ENCODE measurements at regions not wholly inside any gene's neighbourhood (a gene's known extent, or its start where the extent isn't known, plus 50 kb on each side); places are given as distances from the start of the nearest gene placed in this dataset.

- H3K4me1 ChIP-seq (ENCODE audit: control insufficient read depth, insufficient read depth, low read length): no peaks in the 10 kb centered on the region
- H3K27ac ChIP-seq (ENCODE audit: extremely low read depth, low read depth, low read length): no peak overlapping the region
- no peak overlapping the region for H3K4me3 ChIP-seq (ENCODE audit: low read depth, low read length)
- ChIA-PET CTCF (interaction anchor here (0.7 kb wide), 1 partner anchor 1173 kb away, joined by 4 read pairs; no protein-coding TSS in a partner anchor), POLR2A (no interaction called here)
- no peaks in the 10 kb centered on the region for H3K9me3 ChIP-seq (ENCODE audit: control insufficient read depth, insufficient read depth, low read depth, low read length)
- H3K36me3 ChIP-seq (ENCODE audit: control insufficient read depth in 2 of 2, insufficient read depth in 1 of 2, low read length in 2 of 2): no peaks in the 10 kb centered on the region
- no peak for TF ChIP-seq TSHZ1 (tag by site-specific recombination; IDR thresholded peaks at IDR 0.05; ENCODE audit: borderline replicate concordance)
- TF ChIP-seq ZBTB21 (tag by site-specific recombination; IDR thresholded peaks at IDR 0.05): no peak
- TF ChIP-seq ZXDB (tag by site-specific recombination; IDR thresholded peaks at IDR 0.05): no peak
- no peak for TF ChIP-seq OVOL3 (tag by site-specific recombination; IDR thresholded peaks at IDR 0.05)
- no peak for TF ChIP-seq ZNF426 (tag by site-specific recombination; IDR thresholded peaks at IDR 0.05)
- TF ChIP-seq ZNF146 (tag by site-specific recombination; IDR thresholded peaks at IDR 0.05): no peak
- TF ChIP-seq ZNF423 (tag by site-specific recombination; IDR thresholded peaks at IDR 0.05): no peak
- no peak for TF ChIP-seq ZNF626 (tag by site-specific recombination; IDR thresholded peaks at IDR 0.05)
- no peak for TF ChIP-seq GLI4 (tag by site-specific recombination; IDR thresholded peaks at IDR 0.05)
- no peak for TF ChIP-seq ZNF211 (tag by site-specific recombination; IDR thresholded peaks at IDR 0.05; ENCODE audit: low read depth)
- no peak for TF ChIP-seq ZNF23 (tag by site-specific recombination; IDR thresholded peaks at IDR 0.05; ENCODE audit: borderline replicate concordance)
- no peak for TF ChIP-seq ZNF513 (tag by site-specific recombination; IDR thresholded peaks at IDR 0.05)
- TF ChIP-seq HOXA7 (CRISPR knock-in tag; IDR thresholded peaks at IDR 0.05; ENCODE audit: borderline replicate concordance): no peak
- no peak for TF ChIP-seq ZNF404 (tag by site-specific recombination; IDR thresholded peaks at IDR 0.05)
- TF ChIP-seq ZNF610 (tag by site-specific recombination; IDR thresholded peaks at IDR 0.05; ENCODE audit: borderline replicate concordance): no peak
- no peak for TF ChIP-seq ZNF24 (tag by site-specific recombination; IDR thresholded peaks at IDR 0.05)
- no peak for TF ChIP-seq ZNF76 (tag by site-specific recombination; IDR thresholded peaks at IDR 0.05; ENCODE audit: borderline replicate concordance, low read depth)
- no peak for TF ChIP-seq ZNF660 (tag by site-specific recombination; IDR thresholded peaks at IDR 0.05)
- no peak for TF ChIP-seq ZNF362 (tag by site-specific recombination; IDR thresholded peaks at IDR 0.05)
Measured at GRCh38 chr6:24004659-24005058, 121.4 kb upstream of the NRSN1 start.

- TF ChIP-seq ATF2 (tag by site-specific recombination; IDR thresholded peaks at IDR 0.05; ENCODE audit: low read depth) (0 out of 2 replicates have a peak, but pooled peaks have one; percentile 26), ZBTB26 (tag by site-specific recombination; optimal IDR thresholded peaks at IDR 0.05) (no peak)
- no peaks in the 10 kb centered on the region for H3K9me3 ChIP-seq (ENCODE audit: control insufficient read depth, insufficient read depth, low read depth, low read length)
- no peak overlapping the region for H3K4me3 ChIP-seq (ENCODE audit: low read depth, low read length)
- no peak overlapping the region for H3K27ac ChIP-seq (ENCODE audit: extremely low read depth, low read depth, low read length)
- no peaks in the 10 kb centered on the region for H3K4me1 ChIP-seq (ENCODE audit: control insufficient read depth, insufficient read depth, low read length)
- no peaks in the 10 kb centered on the region for H3K36me3 ChIP-seq (ENCODE audit: control insufficient read depth in 2 of 2, insufficient read depth in 1 of 2, low read length in 2 of 2)
- ChIA-PET CTCF (no interaction called here), POLR2A (no interaction called here)
Measured at GRCh38 chr6:24006254-24006653, 119.8 kb upstream of the NRSN1 start.
